Astrocyte of the cerebellum (primary cell): ENCODE measurements at regions not wholly inside any gene's neighbourhood (a gene's known extent, or its start where the extent isn't known, plus 50 kb on each side); places are given as distances from the start of the nearest gene placed in this dataset.

Experiments used
- DNase-seq: peaks from one replicate; pipeline ENCODE4 v3.0.0-alpha.2; 2011; ENCODE audit warnings: low read depth
- H3K4me3 ChIP-seq: 2 replicates; pipeline ENCODE4 v1.5.1; 2011; ENCODE audit warnings: mild to moderate bottlenecking, low read depth, low read length, moderate library complexity
- CTCF ChIP-seq: IDR thresholded peaks from 2 replicates; pipeline ENCODE4 v1.5.1; 2012; ENCODE audit warnings: low read length, low read depth, moderate library complexity, mild to moderate bottlenecking; ENCODE audit errors: missing control alignments
- in situ Hi-C: cut with HindIII; loops from 2 replicates; pipeline ENCODE4 v1.10.0; 2017; ENCODE audit warnings: low sequenced_read_pairs

DNA sequence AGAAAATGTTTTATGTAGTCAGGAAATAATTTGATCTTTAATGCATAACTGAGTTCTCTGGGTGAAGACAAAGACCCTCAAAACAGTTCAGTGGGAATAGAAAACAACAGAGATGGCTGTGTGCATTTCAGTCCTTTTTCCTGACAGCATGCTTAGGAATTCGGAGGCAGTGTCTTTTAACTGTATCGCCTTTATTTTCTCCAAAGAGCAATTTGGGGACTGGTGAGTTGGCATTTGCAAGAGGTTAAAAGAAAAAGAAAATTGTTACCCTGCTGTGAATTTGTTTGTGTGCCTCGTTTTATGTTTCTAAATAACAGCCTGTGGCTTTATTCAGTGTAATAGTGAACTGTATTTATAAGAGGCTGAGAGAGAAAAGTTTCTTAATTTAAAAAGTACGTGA, 227.8 kb upstream of the DMAC1 start:
- TF ChIP-seq CTCF = no peak
- H3K4me3 ChIP-seq = no peak overlapping the region
- in situ Hi-C loops = no loop called here
- DNase-seq = no peak

GRCh38 chr9:8025551-8025950, 226.0 kb upstream of the DMAC1 start:
- in situ Hi-C loops = no loop called here
- TF ChIP-seq CTCF = no peak
- peak; percentile 8 for DNase-seq
- H3K4me3 ChIP-seq = no peak overlapping the region

- DNase-seq = no peak
- no peak for TF ChIP-seq CTCF
- in situ Hi-C loops = no loop called here
Observed at GRCh38 chr9:8020186-8020585, 220.6 kb upstream of the DMAC1 start.

GRCh38 chr9:8019636-8020035, 220.1 kb upstream of the DMAC1 start:
- in situ Hi-C loops = no loop called here
- DNase-seq = no peak
- no peak for TF ChIP-seq CTCF
- H3K4me3 ChIP-seq = no peak overlapping the region

More at GRCh38 chr9:8020186-8020585, 220.6 kb upstream of the DMAC1 start:
- H3K4me3 ChIP-seq = no peak overlapping the region

- in situ Hi-C loops = no loop called here
- no peak for DNase-seq
- TF ChIP-seq CTCF = no peak
- no peak overlapping the region for H3K4me3 ChIP-seq
Observed at GRCh38 chr9:8014997-8015682, 215.6 kb upstream of the DMAC1 start.

DNA sequence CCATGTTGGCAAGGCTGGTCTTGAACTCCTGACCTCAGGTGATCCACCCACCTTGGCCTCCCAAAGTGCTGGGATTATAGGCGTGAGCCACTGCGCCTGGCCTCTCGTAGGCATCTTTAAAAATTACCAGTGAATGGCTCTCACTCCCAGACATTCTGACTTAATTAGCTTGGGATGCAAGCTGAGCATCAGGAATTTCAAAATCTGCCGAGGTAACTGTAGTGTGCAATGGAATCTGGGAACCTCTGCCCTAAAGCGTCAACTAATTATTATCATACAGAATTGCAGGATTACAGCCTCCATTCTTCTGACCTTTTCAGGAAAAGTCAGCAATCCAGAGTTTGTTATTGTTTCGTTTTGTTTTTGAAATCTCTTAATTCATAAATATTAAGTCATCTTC, 213.4 kb upstream of the DMAC1 start:
- TF ChIP-seq CTCF = no peak
- in situ Hi-C loops = no loop called here
- DNase-seq = peak; percentile 5
- H3K4me3 ChIP-seq = no peak overlapping the region
